Sigmoid colon (tissue), 4 donors: ENCODE measurements at regions not wholly inside any gene's neighbourhood (a gene's known extent, or its start where the extent isn't known, plus 50 kb on each side); places are given as distances from the start of the nearest gene placed in this dataset.

ENCODE experiments used
- CTCF ChIP-seq, 4 experiments: fragments of 450-650 bp in 3 of 4; fragments of 200-600 bp in 1 of 4; IDR thresholded peaks; one replicate each; pipeline ENCODE4 v1.5.1; 2016 to 2019; ENCODE audit warnings: antibody characterized with exemption in 4 of 4, mild to moderate bottlenecking in 3 of 4, moderate library complexity in 2 of 4
- POLR2A ChIP-seq, 2 donors: fragments of 450-650 bp; IDR thresholded peaks; one replicate each; pipeline ENCODE4 v1.6.1; 2016; ENCODE audit warnings: antibody characterized with exemption in 2 of 2, mild to moderate bottlenecking in 2 of 2, moderate library complexity in 2 of 2
- POLR2AphosphoS5 ChIP-seq, 4 donors: sonication (generic); formaldehyde crosslinking; IDR thresholded peaks; one replicate each; pipeline ENCODE4 v1.6.1; 2017; ENCODE audit warnings: antibody characterized with exemption in 4 of 4

- TF ChIP-seq CTCF (IDR thresholded peaks at IDR 0.05) (no peak), POLR2A (IDR thresholded peaks at IDR 0.05) (no peak), POLR2AphosphoS5 (IDR thresholded peaks at IDR 0.05) (no peak)
Observed at GRCh38 chr7:46558482-46559193, 637.6 kb upstream of the IGFBP3 start.
